ENCODE measurements at regions not wholly inside any gene's neighbourhood (a gene's known extent, or its start where the extent isn't known, plus 50 kb on each side); places are given as distances from the start of the nearest gene placed in this dataset.

DNA sequence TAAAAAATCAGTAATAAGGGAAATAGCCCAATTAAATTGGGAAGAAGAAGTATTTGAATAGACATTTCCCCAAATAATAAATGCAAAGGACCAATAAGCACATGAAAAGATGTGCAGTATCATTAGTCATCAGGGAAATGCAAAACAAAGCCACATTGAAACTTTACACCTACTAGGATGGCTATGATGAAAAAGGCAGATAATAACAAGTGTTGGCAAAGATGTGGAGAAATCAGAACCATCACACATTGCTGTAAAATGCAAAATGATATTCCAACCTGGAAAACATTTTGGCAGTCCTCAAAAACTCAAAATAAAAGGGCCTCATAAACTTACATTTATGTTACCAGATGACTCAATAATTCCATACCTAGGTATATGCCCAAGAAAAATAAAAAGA is 131.1 kb upstream of the G2E3 start:
- no peak for ATAC-seq
- Histone ChIP-seq H3K4me3 (no peak overlapping the region), H3K27ac (no peak overlapping the region), H3K9me3 (no peaks in the 10 kb centered on the region), H3K36me3 (no peaks in the 10 kb centered on the region), H3K27me3 (no peaks in the 10 kb centered on the region), H3K4me1 (no peaks in the 10 kb centered on the region)
- TF ChIP-seq, protein P1, sequence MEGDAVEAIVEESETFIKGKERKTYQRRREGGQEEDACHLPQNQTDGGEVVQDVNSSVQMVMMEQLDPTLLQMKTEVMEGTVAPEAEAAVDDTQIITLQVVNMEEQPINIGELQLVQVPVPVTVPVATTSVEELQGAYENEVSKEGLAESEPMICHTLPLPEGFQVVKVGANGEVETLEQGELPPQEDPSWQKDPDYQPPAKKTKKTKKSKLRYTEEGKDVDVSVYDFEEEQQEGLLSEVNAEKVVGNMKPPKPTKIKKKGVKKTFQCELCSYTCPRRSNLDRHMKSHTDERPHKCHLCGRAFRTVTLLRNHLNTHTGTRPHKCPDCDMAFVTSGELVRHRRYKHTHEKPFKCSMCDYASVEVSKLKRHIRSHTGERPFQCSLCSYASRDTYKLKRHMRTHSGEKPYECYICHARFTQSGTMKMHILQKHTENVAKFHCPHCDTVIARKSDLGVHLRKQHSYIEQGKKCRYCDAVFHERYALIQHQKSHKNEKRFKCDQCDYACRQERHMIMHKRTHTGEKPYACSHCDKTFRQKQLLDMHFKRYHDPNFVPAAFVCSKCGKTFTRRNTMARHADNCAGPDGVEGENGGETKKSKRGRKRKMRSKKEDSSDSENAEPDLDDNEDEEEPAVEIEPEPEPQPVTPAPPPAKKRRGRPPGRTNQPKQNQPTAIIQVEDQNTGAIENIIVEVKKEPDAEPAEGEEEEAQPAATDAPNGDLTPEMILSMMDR (IDR thresholded peaks at IDR 0.05), result no peak
- TF ChIP-seq EP300 (IDR thresholded peaks at IDR 0.05) (no peak), POLR2AphosphoS5 (IDR thresholded peaks at IDR 0.05) (no peak), POLR2A (IDR thresholded peaks at IDR 0.05) (no peak)

DNA sequence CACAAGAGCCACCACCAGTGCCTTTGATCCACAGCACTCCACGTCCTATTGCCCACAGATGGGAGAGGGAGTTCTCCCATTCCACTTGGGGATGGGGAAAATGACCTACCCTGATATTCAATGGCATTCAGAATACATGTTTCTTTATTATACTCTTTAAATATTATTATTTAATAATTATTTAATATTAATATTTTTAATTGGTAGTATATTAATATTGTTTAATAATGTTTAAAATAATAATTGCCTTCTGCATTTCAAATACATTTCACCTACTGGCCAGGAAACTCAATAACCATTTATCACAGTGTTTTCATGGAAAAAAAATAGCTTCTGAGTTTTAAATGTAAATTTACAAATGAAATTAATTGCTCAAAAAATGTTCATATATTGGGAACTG is 127.4 kb upstream of the G2E3 start:
- WGBS, 2 donors (ENCODE audit: low coverage in 1 of 2), result 63% methylated on average over 1 of the region's 1 CpG; no CpG with 5 or more reads in 1 of the 2 donors

DNA sequence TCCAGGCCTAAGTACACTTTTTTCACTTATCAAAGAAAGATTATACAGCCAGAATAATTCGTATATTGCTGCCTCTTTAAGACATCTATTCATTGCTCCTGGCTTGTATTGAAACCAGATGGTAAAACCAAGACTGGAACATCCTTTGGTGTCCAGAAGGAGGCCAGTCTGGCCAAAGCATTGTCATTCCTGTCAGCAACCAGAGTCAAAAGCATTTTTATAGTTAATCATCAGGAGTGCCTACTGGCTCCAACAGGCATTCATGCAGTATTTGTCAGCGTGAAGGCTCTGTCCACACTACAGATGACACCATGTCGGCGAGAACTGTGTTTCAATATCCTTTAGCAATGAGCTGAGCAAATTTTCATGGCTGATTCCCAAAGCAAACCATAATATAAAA is 118.0 kb upstream of the G2E3 start:
- Histone ChIP-seq H3K4me3 (no peak overlapping the region), H3K36me3 (no peaks in the 10 kb centered on the region), H3K4me1 (no peaks in the 10 kb centered on the region), H3K27me3 (no peaks in the 10 kb centered on the region), H3K9me3 (no peaks in the 10 kb centered on the region), H3K27ac (no peak overlapping the region)
- TF ChIP-seq, protein P1 (IDR thresholded peaks at IDR 0.05), result no peak
- no peak for TF ChIP-seq POLR2AphosphoS5 (IDR thresholded peaks at IDR 0.05)
- WGBS, 2 donors (ENCODE audit: low coverage in 1 of 2), result 92 to 98% methylated on average over 4 of the region's 4 CpGs
- no peak for ATAC-seq

More for the DNA sequence above, 127.4 kb upstream of the G2E3 start:
- TF ChIP-seq POLR2A (IDR thresholded peaks at IDR 0.05) (no peak), POLR2AphosphoS5 (IDR thresholded peaks at IDR 0.05) (no peak), EP300 (IDR thresholded peaks at IDR 0.05) (no peak)
- TF ChIP-seq, protein P1 (IDR thresholded peaks at IDR 0.05), result no peak
- H3K36me3 ChIP-seq, result no peaks in the 10 kb centered on the region
- no peak for ATAC-seq
- H3K4me3 ChIP-seq, result no peak overlapping the region
- no peak overlapping the region for H3K27ac ChIP-seq
- H3K27me3 ChIP-seq, result no peaks in the 10 kb centered on the region
- no peaks in the 10 kb centered on the region for H3K4me1 ChIP-seq
- H3K9me3 ChIP-seq, result no peaks in the 10 kb centered on the region

DNA sequence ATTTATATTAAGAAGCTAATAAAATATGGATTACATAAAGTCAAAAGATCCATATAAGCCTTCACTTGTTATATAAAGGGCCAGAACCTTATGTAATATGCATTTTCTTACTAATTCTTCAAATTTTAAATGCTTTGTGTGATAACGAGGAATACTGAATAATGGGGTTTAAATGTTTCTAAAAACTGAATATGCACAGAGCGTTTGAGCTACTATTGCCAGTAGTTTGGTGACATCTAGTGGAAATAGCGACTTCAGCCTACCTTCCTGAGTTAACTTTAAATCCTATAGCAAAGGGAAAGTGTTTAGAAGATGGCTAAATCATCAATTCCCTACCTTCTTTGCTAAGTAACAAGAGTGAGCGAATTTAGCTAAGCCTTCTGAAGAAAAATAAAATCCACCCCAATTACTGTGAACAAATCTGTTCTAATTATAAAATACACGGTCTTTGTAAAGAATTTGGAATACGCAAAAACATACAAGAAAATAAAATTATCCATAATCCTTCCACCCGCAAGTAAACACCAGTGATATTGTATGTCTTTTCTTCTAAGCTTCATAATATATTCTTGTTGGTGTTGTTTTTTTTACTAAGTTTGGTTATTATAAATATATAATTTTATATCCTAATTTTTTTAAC is 115.5 kb upstream of the G2E3 start:
- ATAC-seq, result no peak
- Histone ChIP-seq H3K9me3 (no peaks in the 10 kb centered on the region), H3K27ac (no peak overlapping the region), H3K36me3 (no peaks in the 10 kb centered on the region), H3K4me3 (no peak overlapping the region), H3K4me1 (no peaks in the 10 kb centered on the region), H3K27me3 (no peaks in the 10 kb centered on the region)
- TF ChIP-seq EP300 (IDR thresholded peaks at IDR 0.05), result no peak
- TF ChIP-seq, protein P1 (IDR thresholded peaks at IDR 0.05), result peak in 3 of 4 experiments; percentile 26 to 52 (median 45)
- 48 to 50% methylated on average over 6 to 7 of the region's 7 CpGs for WGBS, 2 donors (ENCODE audit: low coverage in 1 of 2)

DNA sequence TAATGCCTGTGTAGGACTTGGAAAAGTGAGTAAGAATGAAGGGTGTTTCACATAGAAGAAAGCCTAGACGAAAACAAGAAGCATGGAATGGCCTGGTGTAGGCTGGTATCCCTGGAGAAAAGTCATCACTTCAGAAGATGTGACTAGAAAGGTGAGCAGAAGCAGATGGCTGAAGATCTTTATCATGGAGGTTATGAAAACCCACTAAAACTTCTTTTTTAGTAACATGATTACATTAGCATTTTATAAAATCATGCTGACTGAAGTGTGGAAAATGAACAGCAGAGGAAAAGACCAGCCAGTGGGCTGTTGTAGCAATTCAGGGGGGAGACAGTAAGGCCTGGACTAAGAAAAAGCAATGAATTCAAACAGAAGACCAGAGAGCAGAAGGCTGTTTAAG is 114.5 kb upstream of the G2E3 start:
- 77 to 80% methylated on average over 1 of the region's 1 CpG for WGBS, 2 donors (ENCODE audit: low coverage in 1 of 2)
- H3K9me3 ChIP-seq, result no peaks in the 10 kb centered on the region
- TF ChIP-seq, protein P1 (IDR thresholded peaks at IDR 0.05), result no peak
- TF ChIP-seq EP300 (IDR thresholded peaks at IDR 0.05) (no peak), POLR2AphosphoS5 (IDR thresholded peaks at IDR 0.05) (no peak), POLR2A (IDR thresholded peaks at IDR 0.05) (no peak)
- H3K4me1 ChIP-seq, result peaks cover 0 to under 1% (median 0%) of the 10 kb centered on the region in 3 donors
- no peak overlapping the region for H3K27ac ChIP-seq
- H3K27me3 ChIP-seq, result no peaks in the 10 kb centered on the region
- ATAC-seq, result no peak
- H3K4me3 ChIP-seq, result no peak overlapping the region
- no peaks in the 10 kb centered on the region for H3K36me3 ChIP-seq

Data from gastroesophageal sphincter (tissue), 4 donors.